Upper lobe of right lung (tissue), 1 donor: ENCODE measurements at regions not wholly inside any gene's neighbourhood (a gene's known extent, or its start where the extent isn't known, plus 50 kb on each side); places are given as distances from the start of the nearest gene placed in this dataset.

ENCODE experiments used
- ATAC-seq: fragments of 200-7000 bp; cut with Tn5 transposase; one replicate; pipeline ENCODE4 v1.9.1; 2020; ENCODE audit warnings: mild to moderate bottlenecking, moderate library complexity
- DNase-seq: peaks from one replicate; pipeline ENCODE4 v3.0.0-alpha.2; 2020
- H3K27ac ChIP-seq: fragments of 200-600 bp; one replicate; pipeline ENCODE4 v1.8.0; 2022
- H3K27me3 ChIP-seq: fragments of 200-600 bp; one replicate; pipeline ENCODE4 v1.8.0; 2022; ENCODE audit warnings: mild to moderate bottlenecking
- H3K36me3 ChIP-seq: fragments of 200-600 bp; one replicate; pipeline ENCODE4 v1.8.0; 2022
- H3K4me1 ChIP-seq: fragments of 200-600 bp; one replicate; pipeline ENCODE4 v1.8.0; 2022
- H3K4me3 ChIP-seq: fragments of 200-600 bp; one replicate; pipeline ENCODE4 v1.8.0; 2022; ENCODE audit warnings: mild to moderate bottlenecking
- H3K9me3 ChIP-seq: fragments of 200-600 bp; one replicate; pipeline ENCODE4 v1.8.0; 2022
- intact Hi-C: fragments of 100-400 bp; cut with DNase I; formaldehyde crosslinking; loops from one replicate; pipeline ENCODE4 v1.11.0; 2022
- TF ChIP-seq, protein P1 (sequence below): fragments of 200-600 bp; IDR thresholded peaks from one replicate; pipeline ENCODE4 v1.8.0; 2022; ENCODE audit warnings: antibody characterized with exemption
- donor health status: DM: no; HTN: yes; CAD: no; lungs with severe emphysema.

DNA sequence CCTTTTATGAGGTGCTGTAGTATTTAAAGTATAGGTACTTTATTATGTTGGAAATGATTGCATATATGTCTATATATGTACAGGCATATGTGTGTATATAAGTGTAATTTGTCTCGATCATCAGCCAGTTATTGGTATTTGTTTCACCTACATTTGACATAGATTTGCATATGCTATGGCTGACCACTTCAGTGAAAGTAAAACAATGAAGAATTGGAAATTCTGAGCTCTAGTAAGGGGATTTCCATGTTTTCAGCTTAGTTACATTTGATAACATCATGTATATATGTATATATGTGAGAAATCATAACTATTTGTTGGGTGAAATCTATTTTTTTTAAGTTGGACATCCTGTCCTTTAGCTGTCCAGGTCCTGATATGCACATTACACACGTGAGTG, 1303.9 kb downstream of the EFNB2 start:
- H3K36me3 ChIP-seq = no peaks in the 10 kb centered on the region
- TF ChIP-seq, protein P1, sequence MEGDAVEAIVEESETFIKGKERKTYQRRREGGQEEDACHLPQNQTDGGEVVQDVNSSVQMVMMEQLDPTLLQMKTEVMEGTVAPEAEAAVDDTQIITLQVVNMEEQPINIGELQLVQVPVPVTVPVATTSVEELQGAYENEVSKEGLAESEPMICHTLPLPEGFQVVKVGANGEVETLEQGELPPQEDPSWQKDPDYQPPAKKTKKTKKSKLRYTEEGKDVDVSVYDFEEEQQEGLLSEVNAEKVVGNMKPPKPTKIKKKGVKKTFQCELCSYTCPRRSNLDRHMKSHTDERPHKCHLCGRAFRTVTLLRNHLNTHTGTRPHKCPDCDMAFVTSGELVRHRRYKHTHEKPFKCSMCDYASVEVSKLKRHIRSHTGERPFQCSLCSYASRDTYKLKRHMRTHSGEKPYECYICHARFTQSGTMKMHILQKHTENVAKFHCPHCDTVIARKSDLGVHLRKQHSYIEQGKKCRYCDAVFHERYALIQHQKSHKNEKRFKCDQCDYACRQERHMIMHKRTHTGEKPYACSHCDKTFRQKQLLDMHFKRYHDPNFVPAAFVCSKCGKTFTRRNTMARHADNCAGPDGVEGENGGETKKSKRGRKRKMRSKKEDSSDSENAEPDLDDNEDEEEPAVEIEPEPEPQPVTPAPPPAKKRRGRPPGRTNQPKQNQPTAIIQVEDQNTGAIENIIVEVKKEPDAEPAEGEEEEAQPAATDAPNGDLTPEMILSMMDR = no peak

DNA sequence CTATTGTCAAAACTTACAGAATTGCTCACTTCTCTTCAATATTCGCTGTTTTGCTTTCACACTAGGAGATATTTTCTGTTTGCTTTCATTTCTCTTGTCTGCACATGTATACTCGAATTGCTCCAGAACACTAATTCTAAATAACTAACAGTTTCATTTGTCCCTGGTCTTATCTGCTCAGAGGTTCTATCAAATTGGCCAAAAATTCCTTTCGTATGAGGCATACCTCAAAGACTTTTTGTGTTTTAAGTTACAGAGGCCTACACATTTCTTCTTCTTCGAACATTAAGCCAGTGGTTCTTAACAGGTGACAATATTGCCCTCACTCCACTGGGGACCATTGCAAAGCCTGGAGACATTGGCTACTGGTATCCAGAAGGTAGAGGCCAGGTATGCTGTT, 1314.6 kb downstream of the EFNB2 start:
- Histone ChIP-seq H3K27ac (no peak overlapping the region), H3K9me3 (no peaks in the 10 kb centered on the region), H3K36me3 (no peaks in the 10 kb centered on the region), H3K4me1 (no peaks in the 10 kb centered on the region), H3K27me3 (no peaks in the 10 kb centered on the region), H3K4me3 (no peak overlapping the region)
- TF ChIP-seq, protein P1 = no peak
- DNase-seq (no peak), ATAC-seq (no peak)
- intact Hi-C loops = no loop called here

More for the DNA sequence above, 1303.9 kb downstream of the EFNB2 start:
- Histone ChIP-seq H3K9me3 (no peaks in the 10 kb centered on the region), H3K4me1 (no peaks in the 10 kb centered on the region), H3K27me3 (no peaks in the 10 kb centered on the region), H3K4me3 (no peak overlapping the region), H3K27ac (no peak overlapping the region)
- intact Hi-C loops = no loop called here
- no peak for DNase-seq
- ATAC-seq = no peak

DNA sequence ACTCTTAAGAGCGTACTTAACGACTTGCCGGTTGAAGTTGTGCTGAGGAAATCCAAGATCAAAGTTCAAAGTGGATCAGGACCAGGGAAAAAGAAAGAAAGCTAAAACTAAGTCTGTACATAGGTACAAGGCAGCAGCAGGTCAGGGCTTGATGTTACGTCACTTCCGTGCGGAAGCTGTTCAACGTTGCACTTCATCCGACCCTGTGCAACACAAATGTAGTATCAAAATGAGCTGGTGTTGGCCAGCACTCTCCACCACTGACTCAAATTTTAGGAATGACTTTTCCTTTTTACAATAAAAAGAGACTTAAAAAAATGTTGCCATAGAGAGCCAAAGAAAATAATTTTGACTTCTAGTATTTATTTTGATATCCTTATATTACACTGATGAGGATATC, 1315.4 kb downstream of the EFNB2 start:
- no peak for ATAC-seq
- TF ChIP-seq, protein P1 = no peak
- Histone ChIP-seq H3K27me3 (no peaks in the 10 kb centered on the region), H3K4me1 (no peaks in the 10 kb centered on the region), H3K27ac (no peak overlapping the region), H3K9me3 (no peaks in the 10 kb centered on the region), H3K4me3 (no peak overlapping the region), H3K36me3 (no peaks in the 10 kb centered on the region)
- no peak for DNase-seq
- intact Hi-C loops = no loop called here

- TF ChIP-seq, protein P1 = no peak
- intact Hi-C loops = no loop called here
- H3K4me3 ChIP-seq = no peak overlapping the region
- DNase-seq (no peak), ATAC-seq (no peak)
- no peak overlapping the region for H3K27ac ChIP-seq
- H3K9me3 ChIP-seq = no peaks in the 10 kb centered on the region
- H3K4me1 ChIP-seq = no peaks in the 10 kb centered on the region
- H3K27me3 ChIP-seq = no peaks in the 10 kb centered on the region
- H3K36me3 ChIP-seq = no peaks in the 10 kb centered on the region
Measured at GRCh38 chr13:105219651-105220050, 1315.8 kb downstream of the EFNB2 start.

DNA sequence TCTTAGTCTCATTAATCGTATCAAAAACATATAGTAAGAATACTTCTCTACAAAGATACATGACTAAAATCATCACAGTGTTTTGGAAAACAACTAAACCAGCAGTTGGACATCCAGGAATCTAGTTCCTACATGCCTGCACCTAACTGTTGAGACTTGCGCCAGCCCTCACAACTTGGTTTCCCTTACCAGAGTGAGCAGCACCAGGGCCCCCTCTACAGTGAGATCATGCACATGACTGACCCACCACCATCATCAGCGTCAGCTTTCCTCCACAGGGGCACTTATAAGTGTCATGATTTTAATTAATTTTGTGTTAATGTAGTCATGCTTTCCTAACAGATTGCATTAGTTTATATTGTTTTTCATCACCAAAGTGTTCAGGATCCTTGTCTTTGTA, 1322.0 kb downstream of the EFNB2 start:
- Histone ChIP-seq H3K27me3 (no peaks in the 10 kb centered on the region), H3K4me3 (no peak overlapping the region), H3K4me1 (no peaks in the 10 kb centered on the region), H3K27ac (no peak overlapping the region), H3K36me3 (no peaks in the 10 kb centered on the region), H3K9me3 (no peaks in the 10 kb centered on the region)
- intact Hi-C loops = no loop called here
- TF ChIP-seq, protein P1 = no peak
- ATAC-seq (no peak), DNase-seq (no peak)

GRCh38 chr13:105207572-105208293, 1327.7 kb downstream of the EFNB2 start:
- Histone ChIP-seq H3K27ac (no peak overlapping the region), H3K4me1 (no peaks in the 10 kb centered on the region), H3K4me3 (no peak overlapping the region), H3K36me3 (no peaks in the 10 kb centered on the region), H3K9me3 (no peaks in the 10 kb centered on the region), H3K27me3 (no peaks in the 10 kb centered on the region)
- DNase-seq = no peak
- TF ChIP-seq, protein P1 = no peak
- no peak for ATAC-seq
- intact Hi-C loops = no loop called here
